GM10266 (cell line): ENCODE measurements at regions not wholly inside any gene's neighbourhood (a gene's known extent, or its start where the extent isn't known, plus 50 kb on each side); places are given as distances from the start of the nearest gene placed in this dataset.

ENCODE experiments used
- DNase-seq: peaks from one replicate; pipeline ENCODE4 v3.0.0; 2012; ENCODE audit errors: extremely low spot score
- CTCF ChIP-seq: IDR thresholded peaks from 2 replicates; pipeline ENCODE4 v1.5.1; 2012; ENCODE audit warnings: mild to moderate bottlenecking, low read depth; ENCODE audit not compliant: control insufficient read depth, insufficient read depth; ENCODE audit errors: missing control alignments

- TF ChIP-seq CTCF = no peak
- DNase-seq = no peak
Observed at GRCh38 chr3:107212618-107213017, 164.6 kb upstream of the CCDC54 start.

GRCh38 chr3:107213044-107213669 is 164.1 kb upstream of the CCDC54 start:
- TF ChIP-seq CTCF = no peak

GRCh38 chr3:107216229-107216628 is 161.0 kb upstream of the CCDC54 start:
- no peak for DNase-seq
- no peak for TF ChIP-seq CTCF

More at GRCh38 chr3:107213044-107213669, 164.1 kb upstream of the CCDC54 start:
- DNase-seq = no peak

- no peak for TF ChIP-seq CTCF
- DNase-seq = no peak
Observed at GRCh38 chr3:107216711-107217110, 160.5 kb upstream of the CCDC54 start.

- no peak for TF ChIP-seq CTCF
- no peak for DNase-seq
Observed at GRCh38 chr3:107217172-107217571, 160.1 kb upstream of the CCDC54 start.

- DNase-seq = no peak
Observed at GRCh38 chr3:107218864-107219269, 158.4 kb upstream of the CCDC54 start.

More at GRCh38 chr3:107218864-107219269, 158.4 kb upstream of the CCDC54 start:
- TF ChIP-seq CTCF = no peak
